ENCODE measurements at regions not wholly inside any gene's neighbourhood (a gene's known extent, or its start where the extent isn't known, plus 50 kb on each side); places are given as distances from the start of the nearest gene placed in this dataset.

- H3K36me3 ChIP-seq (ENCODE audit: low read depth, missing control alignments), result no peaks in the 10 kb centered on the region
- 78 to 86% methylated on average over 4 of the region's 4 CpGs for WGBS, 2 donors
- TF ChIP-seq POLR2A (IDR thresholded peaks at IDR 0.05), result no peak
- TF ChIP-seq, protein P1, sequence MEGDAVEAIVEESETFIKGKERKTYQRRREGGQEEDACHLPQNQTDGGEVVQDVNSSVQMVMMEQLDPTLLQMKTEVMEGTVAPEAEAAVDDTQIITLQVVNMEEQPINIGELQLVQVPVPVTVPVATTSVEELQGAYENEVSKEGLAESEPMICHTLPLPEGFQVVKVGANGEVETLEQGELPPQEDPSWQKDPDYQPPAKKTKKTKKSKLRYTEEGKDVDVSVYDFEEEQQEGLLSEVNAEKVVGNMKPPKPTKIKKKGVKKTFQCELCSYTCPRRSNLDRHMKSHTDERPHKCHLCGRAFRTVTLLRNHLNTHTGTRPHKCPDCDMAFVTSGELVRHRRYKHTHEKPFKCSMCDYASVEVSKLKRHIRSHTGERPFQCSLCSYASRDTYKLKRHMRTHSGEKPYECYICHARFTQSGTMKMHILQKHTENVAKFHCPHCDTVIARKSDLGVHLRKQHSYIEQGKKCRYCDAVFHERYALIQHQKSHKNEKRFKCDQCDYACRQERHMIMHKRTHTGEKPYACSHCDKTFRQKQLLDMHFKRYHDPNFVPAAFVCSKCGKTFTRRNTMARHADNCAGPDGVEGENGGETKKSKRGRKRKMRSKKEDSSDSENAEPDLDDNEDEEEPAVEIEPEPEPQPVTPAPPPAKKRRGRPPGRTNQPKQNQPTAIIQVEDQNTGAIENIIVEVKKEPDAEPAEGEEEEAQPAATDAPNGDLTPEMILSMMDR (IDR thresholded peaks at IDR 0.05), result no peak
Observed at GRCh38 chr12:4003576-4003975, 130.4 kb upstream of the PARP11 start.

DNA sequence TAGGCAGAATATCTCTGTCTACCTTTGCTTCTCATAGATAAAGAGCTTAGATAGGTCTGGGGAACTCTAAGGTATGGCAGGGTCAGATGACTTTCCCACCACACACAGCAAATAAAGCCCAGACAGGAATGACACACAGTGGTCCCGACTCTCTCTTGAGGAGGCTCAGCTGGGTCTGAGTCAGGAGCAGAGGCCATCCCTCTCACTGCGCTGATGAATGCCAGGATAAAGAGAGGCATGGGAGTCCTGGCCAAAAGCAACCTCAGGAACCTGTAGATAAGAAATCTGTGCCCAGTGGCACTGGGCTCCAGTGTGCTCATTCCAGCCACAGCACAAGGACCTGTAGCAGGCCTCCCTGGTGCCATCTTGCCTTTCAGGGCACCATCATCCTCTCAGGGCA, 129.4 kb upstream of the PARP11 start:
- intact Hi-C loops (cut with DNase I; ENCODE audit: low total_unique reads), result no loop called here
- 88 to 94% methylated on average over 2 of the region's 2 CpGs for WGBS, 2 donors
- Histone ChIP-seq H3K4me3 (no peak overlapping the region), H3K27me3 (no peaks in the 10 kb centered on the region), H3K4me1 (no peaks in the 10 kb centered on the region), H3K9me3 (no peaks in the 10 kb centered on the region), H3K27ac (no peak overlapping the region), H3K36me3 (ENCODE audit: low read depth, missing control alignments) (no peaks in the 10 kb centered on the region)
- DNase-seq, result no peak
- TF ChIP-seq, protein P1 (IDR thresholded peaks at IDR 0.05), result no peak
- no peak for TF ChIP-seq POLR2A (IDR thresholded peaks at IDR 0.05)

More at GRCh38 chr12:4003576-4003975, 130.4 kb upstream of the PARP11 start:
- Histone ChIP-seq H3K4me1 (no peaks in the 10 kb centered on the region), H3K27ac (no peak overlapping the region), H3K27me3 (no peaks in the 10 kb centered on the region), H3K4me3 (no peak overlapping the region), H3K9me3 (no peaks in the 10 kb centered on the region)
- intact Hi-C loops (cut with DNase I; ENCODE audit: low total_unique reads), result no loop called here
- DNase-seq, result no peak

GRCh38 chr12:4001841-4002240, 128.6 kb upstream of the PARP11 start:
- 97 to 99% methylated on average over 3 of the region's 3 CpGs for WGBS, 2 donors
- no peaks in the 10 kb centered on the region for H3K27me3 ChIP-seq
- intact Hi-C loops (cut with DNase I; ENCODE audit: low total_unique reads), result no loop called here

GRCh38 chr12:4001031-4001430, 127.8 kb upstream of the PARP11 start:
- H3K27ac ChIP-seq, result no peak overlapping the region
- no peaks in the 10 kb centered on the region for H3K27me3 ChIP-seq
- intact Hi-C loops (cut with DNase I; ENCODE audit: low total_unique reads), result no loop called here
- H3K9me3 ChIP-seq, result no peaks in the 10 kb centered on the region
- no peaks in the 10 kb centered on the region for H3K36me3 ChIP-seq (ENCODE audit: low read depth, missing control alignments)
- no peak for DNase-seq
- H3K4me1 ChIP-seq, result no peaks in the 10 kb centered on the region
- TF ChIP-seq, protein P1 (IDR thresholded peaks at IDR 0.05), result no peak
- TF ChIP-seq POLR2A (IDR thresholded peaks at IDR 0.05), result no peak
- H3K4me3 ChIP-seq, result no peak overlapping the region

More at GRCh38 chr12:4001841-4002240, 128.6 kb upstream of the PARP11 start:
- TF ChIP-seq, protein P1 (IDR thresholded peaks at IDR 0.05), result no peak
- no peak for TF ChIP-seq POLR2A (IDR thresholded peaks at IDR 0.05)
- Histone ChIP-seq H3K9me3 (no peaks in the 10 kb centered on the region), H3K4me3 (no peak overlapping the region), H3K4me1 (no peaks in the 10 kb centered on the region), H3K36me3 (ENCODE audit: low read depth, missing control alignments) (no peaks in the 10 kb centered on the region), H3K27ac (no peak overlapping the region)
- no peak for DNase-seq

GRCh38 chr12:3999904-4000303, 126.7 kb upstream of the PARP11 start:
- H3K36me3 ChIP-seq (ENCODE audit: low read depth, missing control alignments), result no peaks in the 10 kb centered on the region
- H3K27me3 ChIP-seq, result no peaks in the 10 kb centered on the region
- intact Hi-C loops (cut with DNase I; ENCODE audit: low total_unique reads), result no loop called here
- no peaks in the 10 kb centered on the region for H3K9me3 ChIP-seq
- WGBS, 2 donors, result 88 to 93% methylated on average over 8 of the region's 8 CpGs
- H3K4me1 ChIP-seq, result no peaks in the 10 kb centered on the region
- no peak for DNase-seq
- no peak overlapping the region for H3K4me3 ChIP-seq
- H3K27ac ChIP-seq, result no peak overlapping the region
- TF ChIP-seq POLR2A (IDR thresholded peaks at IDR 0.05), result no peak
- TF ChIP-seq, protein P1 (IDR thresholded peaks at IDR 0.05), result no peak

Data from testis (tissue), 2 donors.